ENCODE measurements at regions not wholly inside any gene's neighbourhood (a gene's known extent, or its start where the extent isn't known, plus 50 kb on each side); places are given as distances from the start of the nearest gene placed in this dataset.
A peak's percentile ranks its signal among the peaks of the same experiment; 100 is the strongest.

GRCh38 chr4:125135652-125136051 lies 179.1 kb upstream of the FAT4 start:
- no peak for DNase-seq

DNA sequence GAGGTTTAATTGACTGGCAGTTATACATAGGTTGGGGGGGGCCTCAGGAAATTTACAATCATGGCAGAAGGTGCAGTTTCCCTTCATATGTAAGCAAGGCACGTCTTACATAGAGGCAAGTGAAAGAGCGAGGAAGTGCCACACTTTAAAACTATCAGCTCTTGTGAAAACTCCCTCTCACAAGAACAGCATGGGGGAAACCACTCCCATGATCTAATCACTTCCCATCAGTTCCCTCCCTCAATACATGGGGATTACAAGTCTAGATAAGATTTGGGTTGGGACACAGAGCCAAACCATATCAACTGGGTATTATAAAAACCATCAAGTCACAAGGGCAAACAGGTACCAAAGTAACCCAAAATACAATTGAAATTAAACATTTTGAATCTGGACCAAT lies 182.0 kb upstream of the FAT4 start:
- DNase-seq = no peak

DNA sequence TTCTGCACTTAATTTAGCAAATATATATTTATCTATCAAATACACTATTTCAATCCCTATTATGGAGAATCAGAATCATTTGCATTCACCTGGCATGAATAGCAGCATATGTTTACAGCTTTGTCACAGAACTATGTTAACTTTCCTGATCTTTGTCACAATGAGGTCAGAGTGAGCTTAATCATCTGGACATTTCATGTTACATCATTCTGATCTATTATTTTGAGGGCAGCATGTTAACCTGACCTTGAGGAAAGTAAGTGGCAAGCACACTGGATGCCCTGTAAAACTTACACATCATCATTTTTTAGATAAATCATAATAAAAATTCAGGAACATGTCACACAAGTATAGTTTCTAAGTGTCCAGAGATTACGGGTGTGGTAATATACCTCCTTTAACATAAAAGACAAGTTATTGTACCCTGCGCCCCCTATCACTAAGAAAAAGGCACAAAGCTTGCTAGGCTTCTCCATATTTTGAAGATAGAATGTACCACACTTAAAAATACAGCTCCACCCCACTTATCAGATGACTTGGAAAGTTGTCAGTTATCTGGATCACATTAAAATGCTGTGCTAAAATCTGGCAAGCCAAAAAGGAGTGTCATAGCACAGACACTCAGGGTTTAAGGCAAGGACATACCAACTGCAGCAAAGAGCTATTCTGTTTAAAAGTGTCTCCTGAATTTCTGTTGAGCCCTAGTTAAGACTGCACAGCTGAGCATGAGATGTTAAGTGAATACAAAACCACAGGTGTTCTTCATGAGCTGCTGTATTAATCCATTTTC lies 182.7 kb upstream of the FAT4 start:
- no peak for DNase-seq

DNA sequence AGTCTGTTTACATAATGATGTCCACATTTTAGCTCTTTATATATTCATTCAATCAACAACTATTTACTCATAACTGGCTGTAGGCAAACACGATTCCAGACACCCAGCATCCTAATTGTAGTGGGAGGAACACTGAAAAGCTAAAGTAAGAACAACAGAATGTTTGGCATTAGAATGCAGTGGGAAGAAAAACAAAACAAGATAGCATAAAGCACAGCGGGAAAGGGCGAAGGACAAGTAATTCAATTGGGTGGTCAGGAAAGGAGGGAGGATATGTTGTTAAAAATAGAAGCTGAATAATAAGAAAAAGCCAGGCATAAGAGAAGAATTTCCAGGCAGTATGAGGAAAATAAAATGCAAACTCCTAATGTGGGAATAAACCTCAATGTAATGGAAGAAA lies 189.5 kb upstream of the FAT4 start:
- DNase-seq = no peak

- no peak for DNase-seq
Observed at GRCh38 chr4:125123570-125124109, 191.1 kb upstream of the FAT4 start.

DNA sequence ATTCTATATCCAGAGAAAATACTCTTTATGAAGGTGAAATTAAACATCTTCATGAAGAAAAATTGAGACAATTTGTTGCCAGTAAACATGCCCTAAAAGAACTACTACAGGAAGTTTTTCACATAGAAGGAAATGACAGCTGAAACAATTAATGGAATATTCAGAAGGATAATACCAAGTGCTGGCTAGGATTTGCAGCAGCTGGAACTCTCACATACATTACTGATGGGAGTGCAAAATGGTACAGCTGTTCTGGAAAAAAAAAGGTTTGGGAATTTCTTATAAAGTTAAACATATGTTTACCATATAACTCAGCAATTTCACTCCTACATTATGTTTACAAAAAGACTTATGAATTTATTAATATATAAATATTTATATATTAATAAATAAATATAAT lies 193.2 kb upstream of the FAT4 start:
- no peak for DNase-seq

DNA sequence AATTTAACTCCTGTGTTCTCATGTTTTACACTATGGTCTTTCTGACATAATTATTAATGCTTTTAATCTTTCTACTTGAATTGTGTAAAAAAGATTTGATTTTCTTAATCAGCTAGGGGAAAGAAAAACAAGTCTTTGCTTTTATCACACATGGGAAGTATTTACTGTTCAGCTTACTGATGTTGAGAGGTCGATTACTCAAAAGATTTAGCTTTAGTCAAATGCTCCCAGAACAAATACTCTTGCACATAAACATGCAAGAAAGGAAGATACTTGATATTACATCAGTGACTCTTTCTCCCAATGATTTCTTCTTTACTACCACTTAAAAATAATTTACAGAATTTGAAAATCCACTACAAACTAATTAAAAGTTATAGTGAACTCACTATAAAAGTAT lies 198.3 kb upstream of the FAT4 start:
- DNase-seq = no peak

- DNase-seq = no peak
Observed at GRCh38 chr4:125115941-125116340, 198.8 kb upstream of the FAT4 start.

- no peak for DNase-seq
Observed at GRCh38 chr4:125115476-125115875, 199.3 kb upstream of the FAT4 start.

DNA sequence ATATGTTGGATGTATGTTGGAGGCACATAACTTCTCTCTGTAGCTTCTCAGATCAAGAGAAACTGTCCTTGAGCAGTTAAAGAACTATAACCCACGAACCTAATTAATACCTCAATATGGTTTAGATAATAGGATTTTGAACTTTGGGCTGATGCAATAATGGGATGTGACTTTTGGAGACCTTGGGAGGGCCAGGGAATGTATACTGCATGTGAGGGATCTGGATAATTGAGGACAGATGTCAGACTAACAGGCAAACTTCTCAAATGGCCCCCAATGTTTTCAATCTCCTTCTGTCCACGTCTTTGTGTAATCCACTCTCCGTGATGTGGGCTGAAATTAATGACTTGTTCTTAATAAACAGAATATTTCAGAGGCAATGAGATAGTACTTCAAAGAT lies 202.2 kb upstream of the FAT4 start:
- DNase-seq = no peak

- no peak for DNase-seq
Observed at GRCh38 chr4:125111323-125111722, 203.4 kb upstream of the FAT4 start.

GRCh38 chr4:125105561-125105960 lies 209.2 kb upstream of the FAT4 start:
- DNase-seq = no peak

GRCh38 chr4:125104616-125105015 lies 210.1 kb upstream of the FAT4 start:
- DNase-seq = no peak

- DNase-seq = no peak
Observed at GRCh38 chr4:125101719-125102118, 213.0 kb upstream of the FAT4 start.

- no peak for DNase-seq
Observed at GRCh38 chr4:125097729-125098128, 217.0 kb upstream of the FAT4 start.

DNA sequence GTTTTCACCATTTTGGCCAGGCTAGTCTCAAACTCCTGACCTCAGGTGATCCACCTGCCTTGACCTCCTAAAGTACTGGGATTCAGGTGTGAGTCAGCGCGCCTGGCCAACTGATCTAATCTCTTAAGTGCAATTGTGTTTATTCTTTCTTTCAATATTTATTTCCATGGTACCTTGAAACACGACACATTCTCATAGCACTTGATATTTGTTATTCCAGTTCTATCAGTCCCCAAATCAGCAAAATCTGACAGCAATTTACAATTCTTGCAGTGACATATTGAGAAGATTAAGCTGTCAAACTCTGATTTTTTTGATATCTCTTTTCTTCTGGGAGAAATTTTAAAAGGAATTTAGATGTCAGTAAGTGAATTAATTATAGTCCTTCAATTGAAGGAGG lies 218.1 kb upstream of the FAT4 start:
- no peak for DNase-seq

DNA sequence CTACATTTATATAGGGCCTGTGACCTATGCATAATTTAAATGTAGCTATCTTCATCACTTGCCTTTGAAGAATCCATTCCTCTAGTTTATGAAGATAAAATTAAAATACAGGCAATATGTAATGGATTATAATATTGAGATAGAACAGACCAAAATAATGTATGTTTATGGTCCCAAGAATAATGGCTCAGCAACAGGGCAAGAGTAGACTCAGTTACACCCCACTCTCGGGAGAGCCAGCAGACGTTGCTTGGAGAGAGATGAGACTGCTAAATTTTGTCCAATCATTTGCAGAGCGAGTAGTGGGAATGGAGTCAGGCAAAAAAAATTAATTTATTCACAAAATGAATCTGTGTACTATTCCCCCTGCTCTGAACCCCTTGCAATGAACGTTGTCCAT lies 223.2 kb upstream of the FAT4 start:
- DNase-seq = no peak

DNA sequence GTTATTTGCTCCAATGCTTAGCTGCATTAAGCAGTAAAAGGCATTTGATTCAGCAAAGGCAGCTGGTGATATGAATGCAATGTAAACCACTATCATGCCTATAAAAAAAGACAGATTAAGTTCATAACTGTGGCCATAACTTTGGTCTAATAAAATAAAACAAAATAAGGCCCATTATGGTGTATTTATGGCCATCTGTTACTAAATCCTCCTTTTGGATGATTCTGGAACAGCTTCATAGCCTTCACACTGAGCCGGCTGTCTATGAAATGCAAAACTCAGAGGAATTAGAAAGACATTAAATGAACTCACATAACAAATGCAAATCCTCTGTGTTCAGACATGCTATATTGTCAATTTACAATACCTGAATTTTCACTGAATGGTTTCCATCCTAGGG lies 223.7 kb upstream of the FAT4 start:
- DNase-seq = no peak

- DNase-seq = no peak
Observed at GRCh38 chr4:125084608-125085007, 230.1 kb upstream of the FAT4 start.

- no peak for DNase-seq
Observed at GRCh38 chr4:125082729-125083417, 231.9 kb upstream of the FAT4 start.

DNA sequence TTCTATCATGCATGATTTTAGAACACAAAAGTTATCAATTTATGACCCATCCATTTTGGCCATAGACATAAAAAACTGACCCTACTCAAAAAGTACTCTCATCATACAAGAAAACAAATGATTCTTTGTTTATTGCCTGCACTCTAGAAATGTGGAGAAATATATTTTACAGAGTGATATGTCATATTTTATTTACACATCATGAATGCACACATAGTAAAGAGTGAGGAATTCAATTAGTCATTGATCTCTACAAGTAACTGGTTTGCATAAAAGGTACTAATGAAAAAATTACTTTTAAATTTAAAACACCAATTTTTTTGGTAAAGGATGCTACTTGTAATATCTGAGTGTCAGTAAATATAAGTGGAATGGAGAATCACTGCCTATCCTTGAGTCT lies 242.5 kb upstream of the FAT4 start:
- no peak for DNase-seq

DNA sequence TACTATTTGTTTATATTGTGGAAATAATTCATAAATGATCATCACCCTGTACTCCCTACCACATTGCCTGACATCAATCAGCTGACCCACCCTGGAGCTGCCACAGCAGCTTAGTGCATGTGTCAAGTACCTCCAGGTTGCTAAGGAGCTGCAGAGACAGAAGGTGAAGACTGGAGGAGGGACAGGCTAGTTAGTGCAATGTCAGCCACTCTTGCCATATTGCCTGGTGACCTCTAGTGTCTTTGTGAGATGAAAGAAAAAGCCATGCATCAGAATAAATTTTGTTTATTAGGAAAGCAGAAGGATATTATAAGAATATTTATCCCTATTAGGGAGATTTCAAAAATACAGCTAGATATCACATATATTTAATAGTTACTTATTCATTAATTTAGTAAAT lies 243.9 kb upstream of the FAT4 start:
- DNase-seq = peak; percentile 27

DNA sequence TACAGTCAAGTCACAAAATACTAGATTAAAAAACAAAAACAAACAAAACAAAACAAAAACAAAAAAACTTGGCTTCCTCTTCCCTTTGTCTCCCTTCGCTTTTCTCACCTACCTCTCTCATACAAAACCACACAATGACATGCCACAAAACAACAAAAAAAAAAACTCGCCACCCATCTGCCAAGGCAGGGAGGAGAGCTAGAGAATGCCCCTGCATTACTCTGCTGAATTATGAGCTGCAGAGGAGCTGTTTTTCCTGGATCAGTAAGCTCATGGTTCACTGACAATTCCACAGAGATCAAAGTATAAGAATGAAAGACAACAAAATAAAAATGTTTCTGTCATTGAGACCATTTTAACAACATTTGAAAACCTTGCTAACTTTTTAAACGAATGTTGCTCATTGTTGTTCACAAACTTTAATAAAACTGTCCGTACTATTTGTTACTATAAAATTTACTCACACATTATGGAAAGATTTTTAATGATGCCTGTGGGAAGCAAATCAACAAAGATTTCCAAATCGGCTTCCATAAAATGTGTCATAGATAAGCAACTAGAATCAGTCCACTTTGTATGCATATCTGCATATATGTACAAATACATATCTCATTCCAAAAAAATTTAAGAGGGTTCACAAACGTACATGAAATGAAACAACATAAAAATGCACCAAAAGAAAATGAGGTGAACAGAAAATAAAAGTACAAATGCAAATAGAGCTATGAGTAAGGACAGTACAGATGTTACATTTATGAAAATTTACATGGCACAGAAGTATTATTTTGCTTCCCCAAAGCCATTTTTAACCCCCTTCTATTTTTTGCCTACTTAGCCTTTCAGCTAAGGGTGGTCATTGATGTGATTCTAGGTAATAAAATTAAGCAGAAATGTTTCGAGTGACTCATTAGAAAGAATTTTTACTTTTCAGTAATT lies 252.4 kb upstream of the FAT4 start:
- DNase-seq = no peak
